ENCODE measurements at regions not wholly inside any gene's neighbourhood (a gene's known extent, or its start where the extent isn't known, plus 50 kb on each side); places are given as distances from the start of the nearest gene placed in this dataset.

GRCh38 chr15:47950447-47950846 is 170.3 kb upstream of the SLC24A5 start:
- DNase-seq (ENCODE audit: low spot score in 2 of 2): no peak
- intact Hi-C loops (cut with DNase I): no loop called here
- Histone ChIP-seq H3K4me3 (no peak overlapping the region), H3K4me1 (no peaks in the 10 kb centered on the region), H3K27ac (no peak overlapping the region), H3K27me3 (no peaks in the 10 kb centered on the region), H3K36me3 (no peaks in the 10 kb centered on the region), H3K9me3 (no peaks in the 10 kb centered on the region)
- TF ChIP-seq CTCF (IDR thresholded peaks at IDR 0.05): no peak

DNA sequence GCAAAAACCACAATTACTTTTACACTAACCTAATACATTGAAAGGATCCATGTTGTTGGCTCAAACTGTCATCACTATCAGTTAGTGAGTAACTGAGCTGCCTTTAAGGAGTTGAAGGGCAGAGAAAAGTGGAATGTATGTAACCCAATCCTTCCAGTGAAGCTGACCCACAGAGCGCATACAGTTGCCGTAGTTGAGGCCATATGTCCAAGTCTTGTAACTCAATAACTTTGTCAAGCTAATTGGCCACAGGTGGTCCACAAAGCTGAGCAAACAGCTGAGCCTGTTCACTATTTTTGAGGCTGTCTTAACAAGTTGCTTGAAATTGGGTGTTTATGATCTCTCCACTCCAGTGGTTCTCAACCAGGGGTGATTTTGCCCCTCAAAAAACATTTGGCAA is 169.0 kb upstream of the SLC24A5 start:
- H3K36me3 ChIP-seq: no peaks in the 10 kb centered on the region
- H3K4me3 ChIP-seq: no peak overlapping the region
- no peaks in the 10 kb centered on the region for H3K9me3 ChIP-seq
- intact Hi-C loops (cut with DNase I): no loop called here
- H3K27me3 ChIP-seq: no peaks in the 10 kb centered on the region
- H3K27ac ChIP-seq: no peak overlapping the region
- H3K4me1 ChIP-seq: no peaks in the 10 kb centered on the region
- DNase-seq (ENCODE audit: low spot score in 2 of 2): no peak
- TF ChIP-seq CTCF (IDR thresholded peaks at IDR 0.05): no peak

- no peak for TF ChIP-seq CTCF (IDR thresholded peaks at IDR 0.05)
- no peak overlapping the region for H3K4me3 ChIP-seq
- no peak for DNase-seq (ENCODE audit: low spot score in 2 of 2)
- no peaks in the 10 kb centered on the region for H3K27me3 ChIP-seq
- no peaks in the 10 kb centered on the region for H3K4me1 ChIP-seq
- intact Hi-C loops (cut with DNase I): no loop called here
- H3K36me3 ChIP-seq: no peaks in the 10 kb centered on the region
- H3K27ac ChIP-seq: no peak overlapping the region
- no peaks in the 10 kb centered on the region for H3K9me3 ChIP-seq
These were observed 166.6 kb upstream of the SLC24A5 start for GRCh38 chr15:47954196-47954595.

GRCh38 chr15:47955021-47955420 is 165.8 kb upstream of the SLC24A5 start:
- H3K9me3 ChIP-seq: no peaks in the 10 kb centered on the region
- no peak for DNase-seq (ENCODE audit: low spot score in 2 of 2)
- TF ChIP-seq CTCF (IDR thresholded peaks at IDR 0.05): no peak
- intact Hi-C loops (cut with DNase I): no loop called here
- no peak overlapping the region for H3K4me3 ChIP-seq
- no peaks in the 10 kb centered on the region for H3K4me1 ChIP-seq
- H3K36me3 ChIP-seq: no peaks in the 10 kb centered on the region
- no peaks in the 10 kb centered on the region for H3K27me3 ChIP-seq
- no peak overlapping the region for H3K27ac ChIP-seq

DNA sequence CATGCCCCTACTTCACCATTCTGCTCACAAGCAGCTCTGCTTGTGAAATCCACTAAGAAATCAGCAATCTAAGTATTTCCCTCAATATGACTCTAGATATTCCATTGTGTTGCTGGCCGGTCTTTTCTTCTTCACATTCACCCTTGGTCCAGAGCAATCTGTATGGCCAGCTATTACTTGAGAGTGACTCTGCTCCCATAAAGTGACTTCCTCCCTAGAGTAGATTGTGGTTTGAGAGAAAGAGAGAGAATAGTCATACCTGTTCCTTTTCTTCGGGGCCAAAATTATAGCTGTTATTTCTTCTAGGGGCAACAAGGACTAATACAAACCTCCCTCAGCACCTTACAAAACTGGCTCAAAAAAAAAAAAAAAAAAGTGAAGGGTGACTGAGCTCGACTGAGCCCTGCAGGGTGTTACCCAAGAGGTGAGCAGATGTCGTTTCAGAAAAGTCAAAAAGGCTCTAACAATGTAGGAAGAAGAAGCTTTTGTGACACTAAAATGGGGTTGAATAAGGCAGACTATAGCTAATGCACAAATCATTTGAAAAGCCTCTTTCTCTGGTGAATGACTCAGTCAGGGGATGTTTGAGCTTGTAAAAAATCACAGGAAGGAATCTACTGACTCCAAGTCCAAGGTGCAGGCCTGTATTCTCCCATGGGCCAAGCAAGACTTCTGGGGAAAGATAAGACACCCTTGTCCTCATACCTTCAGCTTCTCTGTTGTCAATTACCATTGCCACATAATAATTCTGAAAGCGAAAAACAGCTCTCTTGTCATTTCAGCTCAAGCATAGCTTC is 161.0 kb upstream of the SLC24A5 start:
- intact Hi-C loops (cut with DNase I): no loop called here
- no peak for TF ChIP-seq CTCF (IDR thresholded peaks at IDR 0.05)
- H3K9me3 ChIP-seq: no peaks in the 10 kb centered on the region
- no peak overlapping the region for H3K4me3 ChIP-seq
- H3K27me3 ChIP-seq: no peaks in the 10 kb centered on the region
- no peaks in the 10 kb centered on the region for H3K36me3 ChIP-seq
- no peak for DNase-seq (ENCODE audit: low spot score in 2 of 2)
- H3K27ac ChIP-seq: no peak overlapping the region
- H3K4me1 ChIP-seq: no peaks in the 10 kb centered on the region

Measured in ascending aorta (tissue), 2 donors.